Upper lobe of right lung (tissue), 1 donor: ENCODE measurements at regions not wholly inside any gene's neighbourhood (a gene's known extent, or its start where the extent isn't known, plus 50 kb on each side); places are given as distances from the start of the nearest gene placed in this dataset.

Experiments used
- ATAC-seq: fragments of 200-7000 bp; cut with Tn5 transposase; one replicate; pipeline ENCODE4 v1.9.1; 2020; ENCODE audit warnings: mild to moderate bottlenecking, moderate library complexity
- DNase-seq: peaks from one replicate; pipeline ENCODE4 v3.0.0-alpha.2; 2020
- H3K27ac ChIP-seq: fragments of 200-600 bp; one replicate; pipeline ENCODE4 v1.8.0; 2022
- H3K27me3 ChIP-seq: fragments of 200-600 bp; one replicate; pipeline ENCODE4 v1.8.0; 2022; ENCODE audit warnings: mild to moderate bottlenecking
- H3K36me3 ChIP-seq: fragments of 200-600 bp; one replicate; pipeline ENCODE4 v1.8.0; 2022
- H3K4me1 ChIP-seq: fragments of 200-600 bp; one replicate; pipeline ENCODE4 v1.8.0; 2022
- H3K4me3 ChIP-seq: fragments of 200-600 bp; one replicate; pipeline ENCODE4 v1.8.0; 2022; ENCODE audit warnings: mild to moderate bottlenecking
- H3K9me3 ChIP-seq: fragments of 200-600 bp; one replicate; pipeline ENCODE4 v1.8.0; 2022
- CTCF ChIP-seq: fragments of 200-600 bp; IDR thresholded peaks from one replicate; pipeline ENCODE4 v1.8.0; 2022; ENCODE audit warnings: antibody characterized with exemption
- intact Hi-C: fragments of 100-400 bp; cut with DNase I; formaldehyde crosslinking; loops from one replicate; pipeline ENCODE4 v1.11.0; 2022
- donor health status: DM: no; HTN: yes; CAD: no; lungs with severe emphysema.

GRCh38 chr1:185537596-185537995 lies 196.6 kb upstream of the HMCN1 start:
- no peak for TF ChIP-seq CTCF
- H3K27me3 ChIP-seq, result no peaks in the 10 kb centered on the region

GRCh38 chr1:185536165-185536920 lies 197.8 kb upstream of the HMCN1 start:
- intact Hi-C loops, result no loop called here
- no peaks in the 10 kb centered on the region for H3K36me3 ChIP-seq
- H3K9me3 ChIP-seq, result no peaks in the 10 kb centered on the region
- no peak overlapping the region for H3K4me3 ChIP-seq
- no peak for DNase-seq
- no peak overlapping the region for H3K27ac ChIP-seq
- ATAC-seq, result no peak
- H3K4me1 ChIP-seq, result peaks cover 4% of the 10 kb centered on the region
- TF ChIP-seq CTCF, result no peak
- H3K27me3 ChIP-seq, result no peaks in the 10 kb centered on the region

More at GRCh38 chr1:185537596-185537995, 196.6 kb upstream of the HMCN1 start:
- DNase-seq, result no peak
- intact Hi-C loops, result no loop called here
- H3K36me3 ChIP-seq, result no peaks in the 10 kb centered on the region
- no peak for ATAC-seq
- peaks cover 4% of the 10 kb centered on the region for H3K4me1 ChIP-seq
- no peaks in the 10 kb centered on the region for H3K9me3 ChIP-seq
- H3K27ac ChIP-seq, result no peak overlapping the region
- H3K4me3 ChIP-seq, result no peak overlapping the region

- no peak for TF ChIP-seq CTCF
These were observed 198.6 kb upstream of the HMCN1 start for GRCh38 chr1:185535621-185536020.

GRCh38 chr1:185534801-185535200 lies 199.4 kb upstream of the HMCN1 start:
- DNase-seq, result no peak
- intact Hi-C loops, result no loop called here
- Histone ChIP-seq H3K27ac (peak overlapping the region; percentile 49), H3K4me1 (peaks cover 4% of the 10 kb centered on the region), H3K9me3 (no peaks in the 10 kb centered on the region), H3K36me3 (no peaks in the 10 kb centered on the region), H3K4me3 (no peak overlapping the region), H3K27me3 (no peaks in the 10 kb centered on the region)
- no peak for TF ChIP-seq CTCF
- ATAC-seq, result peak; percentile 80

More at GRCh38 chr1:185535621-185536020, 198.6 kb upstream of the HMCN1 start:
- no peaks in the 10 kb centered on the region for H3K27me3 ChIP-seq
- intact Hi-C loops, result no loop called here
- no peak for ATAC-seq
- H3K4me1 ChIP-seq, result peaks cover 4% of the 10 kb centered on the region
- H3K27ac ChIP-seq, result no peak overlapping the region
- DNase-seq, result no peak
- H3K9me3 ChIP-seq, result no peaks in the 10 kb centered on the region
- no peak overlapping the region for H3K4me3 ChIP-seq
- no peaks in the 10 kb centered on the region for H3K36me3 ChIP-seq

GRCh38 chr1:185533596-185533995 lies 200.6 kb upstream of the HMCN1 start:
- peaks cover 4% of the 10 kb centered on the region for H3K4me1 ChIP-seq
- ATAC-seq, result peak; percentile 62
- H3K27me3 ChIP-seq, result no peaks in the 10 kb centered on the region
- peak overlapping the region; percentile 17 for H3K27ac ChIP-seq
- DNase-seq, result no peak
- H3K4me3 ChIP-seq, result no peak overlapping the region
- TF ChIP-seq CTCF, result no peak
- no peaks in the 10 kb centered on the region for H3K9me3 ChIP-seq
- intact Hi-C loops, result no loop called here
- H3K36me3 ChIP-seq, result no peaks in the 10 kb centered on the region
